ENCODE measurements at regions not wholly inside any gene's neighbourhood (a gene's known extent, or its start where the extent isn't known, plus 50 kb on each side); places are given as distances from the start of the nearest gene placed in this dataset.
A peak's percentile ranks its signal among the peaks of the same experiment; 100 is the strongest.

GRCh38 chr14:71311061-71311460 is 403.8 kb downstream of the PCNX1 start:
- H3K4me1 Mint-ChIP-seq = no peaks in the 10 kb centered on the region
- DNase-seq (no peak), ATAC-seq (ENCODE audit: low read depth in 2 of 2) (no peak)
- H3K36me3 Mint-ChIP-seq = no peaks in the 10 kb centered on the region
- Histone ChIP-seq H3K27me3 (ENCODE audit: control insufficient read depth, insufficient read depth, low read length) (no peaks in the 10 kb centered on the region), H3K27ac (ENCODE audit: insufficient read depth, low read length, poor library complexity, severe bottlenecking) (no peak overlapping the region), H3K4me3 (ENCODE audit: low read depth, low read length) (no peak overlapping the region), H3K9me3 (ENCODE audit: control insufficient read depth in 2 of 2, low read length in 2 of 2) (peaks cover 0 to 7% of the 10 kb centered on the region in 2 experiments), H3K4me1 (ENCODE audit: control insufficient read depth, insufficient read depth, low read length, poor library complexity, severe bottlenecking) (no peaks in the 10 kb centered on the region), H3K36me3 (ENCODE audit: control insufficient read depth, insufficient read depth, low read length) (no peaks in the 10 kb centered on the region)
- no peak overlapping the region for H3K4me3 Mint-ChIP-seq
- peaks cover 0 to 2% (median 0%) of the 10 kb centered on the region in 7 donors for H3K9me3 Mint-ChIP-seq
- peaks cover 21% of the 10 kb centered on the region for H3K27me3 Mint-ChIP-seq
- H3K27ac Mint-ChIP-seq = no peak overlapping the region

DNA sequence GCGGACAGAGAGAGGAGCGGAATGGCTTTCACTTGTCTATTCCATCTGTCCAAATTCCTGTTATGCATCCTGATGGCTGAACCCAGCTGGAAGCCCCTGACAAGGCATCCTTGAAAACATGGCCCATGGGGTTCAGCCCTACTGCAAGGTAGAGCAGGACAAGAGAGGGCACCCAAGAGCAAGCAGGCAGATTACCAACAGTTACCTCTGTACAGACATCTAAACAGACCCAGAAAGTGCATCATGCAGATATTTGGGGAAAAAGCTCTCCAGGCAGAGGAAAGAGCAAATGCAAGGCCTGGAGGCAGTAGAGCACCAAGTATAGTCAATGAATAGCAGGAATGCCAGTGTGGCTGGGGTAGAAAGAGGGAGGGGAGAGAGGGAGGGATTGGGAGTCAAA is 407.5 kb downstream of the PCNX1 start:
- H3K4me1 Mint-ChIP-seq = peaks cover 4 to 6% (median 4%) of the 10 kb centered on the region in 4 donors
- H3K4me3 ChIP-seq (ENCODE audit: low read depth, low read length) = no peak overlapping the region
- peaks cover 0 to 7% of the 10 kb centered on the region in 2 experiments for H3K9me3 ChIP-seq (ENCODE audit: control insufficient read depth in 2 of 2, low read length in 2 of 2)
- H3K27me3 Mint-ChIP-seq = peaks cover 11% of the 10 kb centered on the region
- peaks cover 5% of the 10 kb centered on the region for H3K4me1 ChIP-seq (ENCODE audit: control insufficient read depth, insufficient read depth, low read length, poor library complexity, severe bottlenecking)
- no peak overlapping the region for H3K27ac Mint-ChIP-seq
- no peak for ATAC-seq (ENCODE audit: low read depth in 2 of 2)
- no peaks in the 10 kb centered on the region for H3K36me3 ChIP-seq (ENCODE audit: control insufficient read depth, insufficient read depth, low read length)
- no peaks in the 10 kb centered on the region for H3K27me3 ChIP-seq (ENCODE audit: control insufficient read depth, insufficient read depth, low read length)
- no peak for DNase-seq
- H3K27ac ChIP-seq (ENCODE audit: insufficient read depth, low read length, poor library complexity, severe bottlenecking) = no peak overlapping the region
- peaks cover 0 to 2% (median 0%) of the 10 kb centered on the region in 7 donors for H3K9me3 Mint-ChIP-seq
- H3K4me3 Mint-ChIP-seq = no peak overlapping the region
- no peaks in the 10 kb centered on the region for H3K36me3 Mint-ChIP-seq

DNA sequence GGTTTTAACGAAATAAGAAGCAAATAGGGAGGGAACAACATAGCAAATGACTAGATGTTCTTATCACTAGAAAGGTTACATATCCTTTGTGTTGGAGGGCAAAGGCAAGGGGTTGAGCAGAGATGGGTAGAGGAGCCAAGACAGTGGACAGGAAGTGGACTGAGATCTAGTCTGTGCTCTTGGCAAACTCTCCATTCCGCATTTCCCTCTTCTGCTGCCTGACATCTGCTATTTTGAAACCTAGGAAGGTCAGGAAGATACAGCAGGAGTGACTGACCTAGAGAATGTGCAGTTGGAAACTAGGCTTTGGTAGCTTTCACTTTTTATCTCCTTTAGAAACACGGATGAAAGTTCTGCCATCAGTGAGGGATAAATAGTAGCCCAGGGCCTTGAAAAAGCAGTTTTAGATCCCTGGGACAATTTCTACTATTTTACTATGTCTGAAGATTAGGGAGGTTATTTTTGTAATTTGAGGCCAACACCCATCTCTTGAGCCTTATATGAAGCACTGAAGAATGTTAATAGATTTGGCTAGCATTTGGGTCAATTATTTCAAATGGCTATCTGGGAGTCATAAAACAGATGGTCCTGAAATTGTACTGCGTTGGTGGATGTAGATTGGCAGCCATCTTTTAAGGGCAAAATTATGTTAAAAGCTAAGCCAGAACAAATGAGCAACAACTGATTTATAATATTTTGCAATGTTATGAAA is 410.3 kb downstream of the PCNX1 start:
- Mint-ChIP-seq H3K36me3 (no peaks in the 10 kb centered on the region), H3K27me3 (peaks cover 9% of the 10 kb centered on the region), H3K4me3 (peak overlapping the region in 1 of 4 donors; percentile 76), H3K4me1 (peaks cover 13 to 21% (median 16%) of the 10 kb centered on the region in 4 donors), H3K9me3 (peaks cover 0 to 2% (median 0%) of the 10 kb centered on the region in 7 donors), H3K27ac (peak overlapping the region in 1 of 3 donors; percentile 23)
- H3K36me3 ChIP-seq (ENCODE audit: control insufficient read depth, insufficient read depth, low read length) = no peaks in the 10 kb centered on the region
- H3K27me3 ChIP-seq (ENCODE audit: control insufficient read depth, insufficient read depth, low read length) = no peaks in the 10 kb centered on the region
- DNase-seq = no peak
- ATAC-seq (ENCODE audit: low read depth in 2 of 2) = no peak
- H3K4me3 ChIP-seq (ENCODE audit: low read depth, low read length) = no peak overlapping the region
- peaks cover 21% of the 10 kb centered on the region for H3K4me1 ChIP-seq (ENCODE audit: control insufficient read depth, insufficient read depth, low read length, poor library complexity, severe bottlenecking)
- H3K9me3 ChIP-seq (ENCODE audit: control insufficient read depth in 2 of 2, low read length in 2 of 2) = peaks cover 0 to 7% of the 10 kb centered on the region in 2 experiments
- no peak overlapping the region for H3K27ac ChIP-seq (ENCODE audit: insufficient read depth, low read length, poor library complexity, severe bottlenecking)

DNA sequence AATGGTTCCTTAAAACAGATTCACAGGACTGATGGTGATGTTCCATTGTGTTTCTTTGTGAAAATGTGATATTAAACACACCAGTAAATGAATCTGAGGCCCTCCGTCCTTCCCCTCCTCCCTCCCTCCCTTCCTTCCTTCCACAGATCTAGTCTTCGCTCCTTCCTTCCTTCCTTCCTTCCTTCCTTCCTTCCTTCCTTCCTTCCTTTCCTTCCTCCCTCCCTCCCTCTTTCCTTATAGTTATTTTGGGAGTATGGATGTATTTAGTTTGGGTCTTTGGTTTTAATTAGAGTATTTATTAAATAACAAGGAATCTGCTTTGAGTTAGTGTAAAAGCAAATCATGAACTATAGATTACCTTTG is 410.8 kb downstream of the PCNX1 start:
- H3K9me3 ChIP-seq (ENCODE audit: control insufficient read depth in 2 of 2, low read length in 2 of 2) = peaks cover 0 to 3% of the 10 kb centered on the region in 2 experiments
- peaks cover 27% of the 10 kb centered on the region for H3K4me1 ChIP-seq (ENCODE audit: control insufficient read depth, insufficient read depth, low read length, poor library complexity, severe bottlenecking)
- no peaks in the 10 kb centered on the region for H3K36me3 ChIP-seq (ENCODE audit: control insufficient read depth, insufficient read depth, low read length)
- Mint-ChIP-seq H3K4me1 (peaks cover 18 to 26% (median 21%) of the 10 kb centered on the region in 4 donors), H3K27ac (no peak overlapping the region), H3K27me3 (peaks cover 9% of the 10 kb centered on the region), H3K4me3 (no peak overlapping the region), H3K9me3 (peaks cover 0 to 2% (median 0%) of the 10 kb centered on the region in 7 donors), H3K36me3 (no peaks in the 10 kb centered on the region)
- ATAC-seq (ENCODE audit: low read depth in 2 of 2) = no peak
- no peak overlapping the region for H3K4me3 ChIP-seq (ENCODE audit: low read depth, low read length)
- H3K27ac ChIP-seq (ENCODE audit: insufficient read depth, low read length, poor library complexity, severe bottlenecking) = no peak overlapping the region
- no peaks in the 10 kb centered on the region for H3K27me3 ChIP-seq (ENCODE audit: control insufficient read depth, insufficient read depth, low read length)
- no peak for DNase-seq

DNA sequence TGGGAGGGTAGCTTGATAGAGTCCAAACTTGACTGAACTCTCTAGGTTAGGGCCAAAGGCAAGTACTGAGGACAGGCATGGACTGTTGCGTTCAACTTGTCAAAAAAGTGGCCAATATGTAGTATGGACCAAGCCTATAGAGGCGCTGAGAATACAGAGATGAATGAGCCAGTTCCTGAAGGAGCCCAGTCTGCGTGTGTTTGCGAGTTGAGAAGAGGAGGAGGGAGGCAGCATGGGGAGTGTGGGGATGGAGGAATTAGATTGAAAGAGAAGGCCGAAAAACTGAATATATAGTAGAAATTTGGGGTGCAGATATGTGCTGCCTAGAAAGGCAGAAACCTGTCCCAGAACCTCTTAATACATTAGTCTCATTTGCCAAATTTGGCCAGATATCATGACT is 412.4 kb downstream of the PCNX1 start:
- Mint-ChIP-seq H3K27ac (peak overlapping the region; percentile 95 to 96 (median 96)), H3K27me3 (peaks cover 9% of the 10 kb centered on the region), H3K4me1 (peaks cover 29 to 38% (median 35%) of the 10 kb centered on the region in 4 donors), H3K9me3 (no peaks in the 10 kb centered on the region), H3K4me3 (peak overlapping the region; percentile 86 to 97 (median 90)), H3K36me3 (no peaks in the 10 kb centered on the region)
- DNase-seq = no peak
- Histone ChIP-seq H3K36me3 (ENCODE audit: control insufficient read depth, insufficient read depth, low read length) (no peaks in the 10 kb centered on the region), H3K27me3 (ENCODE audit: control insufficient read depth, insufficient read depth, low read length) (no peaks in the 10 kb centered on the region), H3K9me3 (ENCODE audit: control insufficient read depth in 2 of 2, low read length in 2 of 2) (no peaks in the 10 kb centered on the region), H3K27ac (ENCODE audit: insufficient read depth, low read length, poor library complexity, severe bottlenecking) (peak overlapping the region; percentile 95), H3K4me1 (ENCODE audit: control insufficient read depth, insufficient read depth, low read length, poor library complexity, severe bottlenecking) (peaks cover 39% of the 10 kb centered on the region), H3K4me3 (ENCODE audit: low read depth, low read length) (peak overlapping the region; percentile 80)
- ATAC-seq (ENCODE audit: low read depth in 2 of 2) = no peak

DNA sequence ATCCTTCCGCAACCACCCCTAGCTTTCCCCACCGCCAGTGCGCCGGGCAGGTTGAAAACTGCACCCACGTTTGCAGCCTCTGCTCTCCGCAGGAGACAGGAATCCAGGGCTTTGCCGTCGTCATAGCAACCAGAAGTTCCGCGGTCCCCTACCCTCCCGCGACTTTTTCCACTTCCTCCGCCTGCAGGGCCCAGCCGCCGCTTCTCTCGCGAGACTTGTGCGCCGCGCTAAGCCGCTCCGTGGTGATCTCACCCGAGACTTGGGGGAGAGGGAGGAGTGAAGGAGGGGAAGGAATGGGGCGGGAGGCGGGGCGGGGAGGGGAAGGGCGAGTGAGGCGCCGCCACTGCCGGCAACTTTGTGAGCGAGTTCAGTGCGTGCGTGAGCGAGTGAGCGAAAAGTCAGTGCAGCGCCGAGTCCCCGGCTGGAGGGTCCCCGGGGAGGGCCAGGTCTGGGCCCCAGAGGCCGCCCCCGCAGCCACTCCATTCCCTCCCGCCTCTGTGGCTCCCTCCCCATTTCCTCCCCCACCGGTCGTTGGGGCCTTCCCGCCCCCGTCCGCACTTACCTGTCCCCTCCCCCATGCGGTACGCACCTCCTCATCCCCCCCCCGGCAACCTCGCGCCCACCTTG is 413.0 kb downstream of the PCNX1 start, which contains the start of gene SIPA1L1:
SIPA1L1 (plus strand) TSS at position 370 of the 627 bp plus-strand sequence.
- Histone ChIP-seq H3K36me3 (ENCODE audit: control insufficient read depth, insufficient read depth, low read length) (no peaks in the 10 kb centered on the region), H3K27ac (ENCODE audit: insufficient read depth, low read length, poor library complexity, severe bottlenecking) (peak within 1 kb of the TSS; percentile 95), H3K27me3 (ENCODE audit: control insufficient read depth, insufficient read depth, low read length) (no peaks in the 10 kb centered on the region), H3K4me3 (ENCODE audit: low read depth, low read length) (peak within 1 kb of the TSS; percentile 88), H3K9me3 (ENCODE audit: control insufficient read depth in 2 of 2, low read length in 2 of 2) (no peaks in the 10 kb centered on the region), H3K4me1 (ENCODE audit: control insufficient read depth, insufficient read depth, low read length, poor library complexity, severe bottlenecking) (peaks cover 45% of the 10 kb centered on the region)
- Mint-ChIP-seq H3K4me1 (peaks cover 34 to 44% (median 40%) of the 10 kb centered on the region in 4 donors), H3K36me3 (no peaks in the 10 kb centered on the region), H3K9me3 (no peaks in the 10 kb centered on the region), H3K27me3 (peaks cover 9% of the 10 kb centered on the region), H3K4me3 (peak within 1 kb of the TSS; percentile 86 to 97 (median 92)), H3K27ac (peak within 1 kb of the TSS; percentile 95 to 96 (median 96))
- DNase-seq (peak; percentile 98 to 99 (median 99)), ATAC-seq (ENCODE audit: low read depth in 2 of 2) (peak; percentile 86 to 90)

GRCh38 chr14:71320734-71321573 is 413.7 kb downstream of the PCNX1 start:
- no peaks in the 10 kb centered on the region for H3K9me3 ChIP-seq (ENCODE audit: control insufficient read depth in 2 of 2, low read length in 2 of 2)
- Mint-ChIP-seq H3K4me1 (peaks cover 42 to 51% (median 48%) of the 10 kb centered on the region in 4 donors), H3K27me3 (peaks cover 6% of the 10 kb centered on the region), H3K4me3 (peak overlapping the region; percentile 86 to 97 (median 92)), H3K36me3 (no peaks in the 10 kb centered on the region), H3K27ac (peak overlapping the region; percentile 93 to 95 (median 93)), H3K9me3 (no peaks in the 10 kb centered on the region)
- peak overlapping the region; percentile 88 for H3K4me3 ChIP-seq (ENCODE audit: low read depth, low read length)
- ATAC-seq (ENCODE audit: low read depth in 2 of 2) = peak; percentile 31 to 33
- H3K36me3 ChIP-seq (ENCODE audit: control insufficient read depth, insufficient read depth, low read length) = no peaks in the 10 kb centered on the region
- no peaks in the 10 kb centered on the region for H3K27me3 ChIP-seq (ENCODE audit: control insufficient read depth, insufficient read depth, low read length)
- DNase-seq = peak; percentile 40 to 74 (median 70)
- peaks cover 52% of the 10 kb centered on the region for H3K4me1 ChIP-seq (ENCODE audit: control insufficient read depth, insufficient read depth, low read length, poor library complexity, severe bottlenecking)
- H3K27ac ChIP-seq (ENCODE audit: insufficient read depth, low read length, poor library complexity, severe bottlenecking) = peak overlapping the region; percentile 95

Measured in CD4-positive, CD25-positive, alpha-beta regulatory T cell (primary cell).